Activated CD4-positive, alpha-beta T cell treated with anti-CD3 and anti-CD28 coated beads, Interleukin-2, Interleukin-4, amounts not matched to agents 100 ng/mL and 50 ng/mL, durations not matched to agents 16 hours and 8 hours (primary cell): ENCODE measurements at regions not wholly inside any gene's neighbourhood (a gene's known extent, or its start where the extent isn't known, plus 50 kb on each side); places are given as distances from the start of the nearest gene placed in this dataset.

Source experiments
- DNase-seq: peaks from one replicate; pipeline ENCODE4 v3.0.0-alpha.2; 2020; ENCODE audit warnings: low spot score

DNA sequence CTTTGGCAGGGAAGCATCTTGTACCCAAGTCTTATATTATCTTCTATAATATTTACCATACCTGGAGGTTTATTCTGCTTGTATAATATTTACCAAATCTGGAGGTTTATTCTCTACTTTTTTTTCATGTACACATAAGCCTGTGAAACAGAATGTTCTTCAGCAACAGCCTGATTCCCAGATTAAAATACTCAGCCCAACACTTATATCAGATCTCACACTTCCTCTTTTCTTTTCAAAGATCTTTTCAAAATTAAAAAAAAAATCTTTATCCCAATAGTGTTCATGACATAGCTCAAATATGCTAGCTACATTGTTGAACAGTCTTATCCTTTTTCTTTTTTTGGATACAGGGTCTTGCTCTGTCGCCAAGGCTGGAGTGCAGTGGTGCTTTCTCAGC, 300.7 kb downstream of the LMO7 start:
- DNase-seq = no peak

DNA sequence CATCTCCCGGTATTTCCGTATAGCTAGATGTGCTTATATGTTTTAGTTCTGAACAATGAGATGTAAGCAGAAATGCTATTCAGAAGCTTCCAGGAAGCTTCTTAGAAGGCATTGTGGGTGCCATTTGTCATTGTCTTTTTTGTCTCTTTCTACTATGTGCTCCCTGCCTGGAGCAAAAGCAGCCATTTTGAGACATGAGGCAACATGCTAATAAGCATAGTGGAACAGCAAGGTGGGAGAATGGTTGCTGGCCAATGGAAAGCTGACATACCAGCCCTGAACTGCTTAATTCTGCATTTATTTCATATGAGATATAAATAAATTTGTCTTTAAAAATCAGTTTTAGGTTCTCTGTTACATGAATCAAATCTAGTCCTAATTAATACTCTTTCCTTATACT, 299.7 kb downstream of the LMO7 start:
- no peak for DNase-seq

DNA sequence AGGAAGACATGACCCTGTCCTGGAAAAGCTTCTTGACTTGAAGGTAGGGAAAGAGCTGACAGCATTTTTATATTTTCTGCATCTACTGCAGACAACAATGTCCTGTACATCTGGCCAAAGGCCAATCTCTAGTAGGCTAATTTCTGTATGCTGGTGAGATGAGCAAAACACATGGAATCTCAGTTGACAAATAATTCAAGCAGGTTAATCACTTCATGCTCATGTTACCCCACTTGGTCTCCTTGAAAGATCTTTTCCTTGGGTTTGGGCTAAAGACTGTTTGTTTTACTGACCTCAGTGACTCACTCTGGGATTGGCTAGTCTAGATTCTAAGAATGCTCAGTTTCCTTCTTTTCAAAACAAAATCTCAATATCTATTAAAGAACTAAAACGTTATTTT, 298.8 kb downstream of the LMO7 start:
- DNase-seq = no peak

DNA sequence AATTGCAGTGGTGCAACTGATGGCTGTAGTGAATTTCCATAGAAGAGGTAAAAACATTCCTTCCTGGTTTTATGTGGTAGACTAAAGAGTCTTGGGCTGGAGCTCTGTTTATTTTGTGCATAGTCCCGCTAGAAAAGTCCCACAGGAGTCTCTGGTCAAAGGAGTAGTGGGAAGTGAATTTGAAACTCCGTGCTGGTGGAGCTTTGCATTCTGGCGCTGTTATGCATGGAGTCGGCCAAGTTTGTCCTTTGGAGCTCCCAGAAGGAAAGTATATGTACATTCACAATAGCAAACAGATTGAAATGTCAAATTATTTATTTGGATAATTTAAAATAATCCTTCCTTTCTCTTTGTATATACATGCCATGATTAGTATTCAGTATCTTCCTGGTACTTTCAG, 296.5 kb downstream of the LMO7 start:
- DNase-seq = no peak

DNA sequence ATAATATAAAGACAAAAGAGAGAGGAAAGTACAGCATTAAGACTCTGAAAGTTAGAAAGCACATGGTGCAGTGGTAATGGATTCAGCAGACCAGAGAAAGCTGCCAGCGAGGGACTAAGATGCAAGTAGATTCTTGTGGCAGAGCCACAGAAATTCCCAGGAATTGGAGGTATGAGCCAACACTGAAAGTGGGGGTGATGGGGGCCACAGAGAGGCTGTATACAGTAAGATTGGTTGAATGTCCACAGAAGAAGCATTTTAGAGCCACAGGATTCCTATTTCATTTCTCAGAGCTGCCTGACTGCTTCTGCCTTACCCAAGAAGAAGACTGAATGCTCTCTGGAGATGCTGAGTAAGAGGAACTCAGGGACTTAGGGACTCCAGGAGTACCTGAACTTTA, 295.0 kb downstream of the LMO7 start:
- DNase-seq = no peak

DNA sequence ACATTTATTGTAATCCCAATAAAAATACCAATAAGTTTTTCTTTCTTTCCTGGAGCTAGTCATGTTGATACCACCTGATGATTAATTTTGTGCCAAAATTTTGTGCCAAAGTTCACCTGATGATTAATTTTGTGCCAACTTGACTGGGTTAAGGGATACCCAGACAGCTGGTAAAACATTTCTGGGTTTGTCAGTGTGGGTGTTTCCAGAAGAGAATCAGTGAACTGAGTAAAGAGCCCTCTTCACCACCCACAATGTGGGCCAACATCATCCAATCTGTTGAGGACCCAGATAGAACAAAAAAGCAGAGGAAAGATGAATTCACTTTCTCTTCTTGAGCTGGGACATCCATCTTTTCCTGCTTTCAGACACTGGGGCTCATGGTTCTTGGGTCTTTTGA, 292.9 kb downstream of the LMO7 start:
- no peak for DNase-seq

DNA sequence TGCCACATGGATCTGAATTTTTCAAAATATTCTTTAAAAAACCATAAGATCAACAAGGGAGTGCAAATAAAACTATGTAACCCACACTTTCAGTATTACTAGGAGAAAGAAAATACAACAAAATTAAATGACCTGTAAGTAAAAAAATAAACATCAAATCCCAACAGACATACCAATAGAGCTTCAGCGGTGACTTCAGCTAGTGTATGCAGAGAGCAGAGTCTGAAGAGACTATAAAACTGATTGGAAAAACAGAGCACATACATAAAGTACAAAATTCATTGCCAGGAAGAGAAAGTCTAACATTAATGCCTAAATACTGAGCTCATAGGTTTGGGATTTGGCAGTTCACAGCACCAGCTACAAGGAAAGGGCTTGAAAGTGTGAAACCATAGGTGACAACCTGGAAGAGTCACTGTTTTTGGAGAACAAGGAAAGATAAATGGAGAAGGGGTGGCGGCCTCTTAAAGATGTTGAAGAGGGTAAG, 291.1 kb downstream of the LMO7 start:
- no peak for DNase-seq

DNA sequence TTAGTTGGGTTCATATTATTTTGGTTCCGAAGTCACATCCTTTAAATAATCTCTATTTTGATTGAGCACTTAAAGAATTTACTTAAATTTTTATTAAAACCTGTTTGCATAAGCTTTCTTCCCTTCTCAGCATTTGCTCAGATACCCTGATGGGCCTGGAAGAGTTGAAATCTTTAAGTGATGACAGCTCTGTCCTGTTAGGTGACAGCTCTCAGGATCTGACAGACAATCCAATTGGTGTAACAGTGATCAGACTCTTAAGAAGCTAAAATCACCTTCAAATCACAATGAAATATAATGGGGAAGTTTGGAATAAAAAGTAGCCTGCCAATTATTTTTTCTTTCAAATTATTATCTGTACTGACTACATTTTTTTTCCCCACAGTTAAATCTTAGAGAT, 284.4 kb downstream of the LMO7 start:
- DNase-seq = no peak

DNA sequence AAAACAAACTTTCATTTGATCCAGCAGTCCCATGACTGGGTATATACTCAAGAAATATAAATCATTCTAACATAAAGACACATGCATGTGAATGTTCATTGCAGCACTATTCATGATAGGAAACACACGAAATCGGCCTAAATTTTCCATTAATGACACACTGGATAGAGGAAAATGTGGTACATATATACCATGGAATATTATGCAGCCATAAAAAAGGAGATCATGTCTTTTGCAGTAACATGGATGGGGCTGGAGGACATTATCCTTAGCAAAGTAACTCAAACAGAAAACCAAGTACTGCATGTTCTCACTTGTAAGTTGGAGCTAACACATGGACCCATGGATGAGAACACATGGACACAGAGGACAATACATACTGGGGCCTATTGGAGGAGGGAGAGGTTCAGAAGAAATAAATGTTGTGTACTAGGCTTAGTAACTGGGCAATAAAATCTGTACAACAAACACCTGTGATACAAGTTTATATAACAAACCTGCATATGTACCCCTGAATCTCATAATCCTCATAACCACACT, 283.6 kb downstream of the LMO7 start:
- DNase-seq = no peak

DNA sequence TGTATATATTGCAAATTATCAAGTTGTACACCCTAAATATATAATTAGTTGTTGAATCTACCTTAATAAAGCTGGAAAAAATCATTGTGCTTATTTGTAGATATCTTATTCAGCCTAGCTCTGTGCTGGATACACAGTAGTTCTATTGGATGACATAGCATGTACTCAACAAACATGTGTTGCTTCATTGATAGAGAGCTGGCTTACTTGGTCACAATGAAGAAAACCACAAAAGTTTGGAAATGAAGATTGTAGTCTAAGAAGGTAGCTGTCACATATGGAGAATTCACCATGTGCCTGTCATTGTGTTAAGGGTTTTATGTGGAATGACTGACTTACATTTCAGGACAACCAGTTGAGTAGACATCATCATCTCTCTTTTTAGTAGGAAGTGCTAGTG, 278.9 kb downstream of the LMO7 start:
- no peak for DNase-seq

DNA sequence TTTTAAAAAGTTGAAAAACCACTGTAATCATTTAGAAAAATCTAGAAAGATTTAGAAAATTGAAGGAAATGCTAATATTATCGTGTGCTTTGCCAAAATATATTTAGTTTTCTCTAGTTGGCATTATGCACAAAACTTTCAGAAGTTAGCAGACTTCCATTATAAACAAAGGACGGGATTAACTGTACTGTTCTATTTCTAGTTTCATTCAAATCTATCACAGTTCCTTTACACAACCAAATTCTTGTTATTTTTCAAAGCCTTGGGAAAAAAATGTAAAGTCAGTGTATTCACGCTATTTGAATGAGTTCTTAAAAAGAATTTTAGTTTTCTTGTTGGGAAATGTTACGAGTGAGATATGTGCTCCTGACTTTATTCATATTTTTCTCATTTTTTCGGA, 277.8 kb downstream of the LMO7 start:
- DNase-seq = no peak

DNA sequence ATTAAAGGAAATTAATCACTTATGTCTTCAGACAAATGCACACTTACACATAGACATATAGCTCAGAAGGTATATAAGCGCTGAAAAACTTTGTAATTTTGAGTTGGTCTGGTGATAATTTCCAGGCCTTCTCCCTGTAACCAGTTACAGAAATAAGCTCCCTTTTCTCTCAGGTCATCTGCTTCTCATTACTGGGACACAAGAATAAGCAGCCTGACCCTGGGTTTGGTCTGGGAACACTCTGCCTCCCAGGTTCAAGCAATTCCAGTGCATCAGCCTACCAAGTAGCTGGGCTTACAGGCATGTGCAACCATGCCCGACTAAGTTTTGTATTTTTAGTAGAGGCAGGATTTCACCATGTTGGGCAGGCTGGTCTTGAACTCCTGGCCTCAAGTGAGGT, 274.5 kb downstream of the LMO7 start:
- no peak for DNase-seq
